ENCODE measurements at regions not wholly inside any gene's neighbourhood (a gene's known extent, or its start where the extent isn't known, plus 50 kb on each side); places are given as distances from the start of the nearest gene placed in this dataset.
"Not testable (repeated sequence)": the region's sequence is repeated elsewhere in the genome, so short reads cannot be mapped to it uniquely, and the experiment has no call there.

GRCh38 chr15:77862651-77863104 lies 214.8 kb downstream of the TBC1D2B start:
- no peak for DNase-seq (ENCODE audit: low read depth in 2 of 2)

- DNase-seq (ENCODE audit: low read depth in 2 of 2): not testable (repeated sequence)
Observed at GRCh38 chr15:77861997-77862635, 215.4 kb downstream of the TBC1D2B start.

GRCh38 chr15:77860071-77860691 lies 217.3 kb downstream of the TBC1D2B start:
- no peak for DNase-seq (ENCODE audit: low read depth in 2 of 2)

GRCh38 chr15:77859491-77860060 lies 217.9 kb downstream of the TBC1D2B start:
- DNase-seq (ENCODE audit: low read depth in 2 of 2): no peak

GRCh38 chr15:77858792-77859490 lies 218.6 kb downstream of the TBC1D2B start:
- no peak for DNase-seq (ENCODE audit: low read depth in 2 of 2)

- DNase-seq (ENCODE audit: low read depth in 2 of 2): no peak
Observed at GRCh38 chr15:77857419-77857818, 220.1 kb downstream of the TBC1D2B start.

GRCh38 chr15:77856705-77857346 lies 220.7 kb downstream of the TBC1D2B start:
- DNase-seq (ENCODE audit: low read depth in 2 of 2): no peak

- DNase-seq (ENCODE audit: low read depth in 2 of 2): no peak
Observed at GRCh38 chr15:77855871-77856270, 221.6 kb downstream of the TBC1D2B start.

GRCh38 chr15:77854980-77855379 lies 222.3 kb upstream of the LINGO1 start:
- no peak for DNase-seq (ENCODE audit: low read depth in 2 of 2)

GRCh38 chr15:77853910-77854309 lies 221.2 kb upstream of the LINGO1 start:
- DNase-seq (ENCODE audit: low read depth in 2 of 2): no peak

GRCh38 chr15:77853008-77853328 lies 220.3 kb upstream of the LINGO1 start:
- DNase-seq (ENCODE audit: low read depth in 2 of 2): no peak

- DNase-seq (ENCODE audit: low read depth in 2 of 2): no peak
Observed at GRCh38 chr15:77852241-77853007, 219.7 kb upstream of the LINGO1 start.

GRCh38 chr15:77851691-77852090 lies 219.0 kb upstream of the LINGO1 start:
- DNase-seq (ENCODE audit: low read depth in 2 of 2): no peak

GRCh38 chr15:77851086-77851485 lies 218.4 kb upstream of the LINGO1 start:
- DNase-seq (ENCODE audit: low read depth in 2 of 2): no peak

- no peak for DNase-seq (ENCODE audit: low read depth in 2 of 2)
Observed at GRCh38 chr15:77846986-77847385, 214.3 kb upstream of the LINGO1 start.

- DNase-seq (ENCODE audit: low read depth in 2 of 2): no peak
Observed at GRCh38 chr15:77846360-77846759, 213.6 kb upstream of the LINGO1 start.

GRCh38 chr15:77844798-77845446 lies 212.2 kb upstream of the LINGO1 start:
- DNase-seq (ENCODE audit: low read depth in 2 of 2): no peak

- no peak for DNase-seq (ENCODE audit: low read depth in 2 of 2)
Observed at GRCh38 chr15:77843546-77843945, 210.8 kb upstream of the LINGO1 start.

GRCh38 chr15:77840991-77841775 lies 208.5 kb upstream of the LINGO1 start:
- no peak for DNase-seq (ENCODE audit: low read depth in 2 of 2)

Measured in stimulated activated CD8-positive, alpha-beta memory T cell treated with anti-CD3 and anti-CD28 coated beads, Interleukin-2, amount 100 ng/mL, for 48 hours (primary cell).